IPS-18c (cell line): ENCODE measurements at regions not wholly inside any gene's neighbourhood (a gene's known extent, or its start where the extent isn't known, plus 50 kb on each side); places are given as distances from the start of the nearest gene placed in this dataset.

ENCODE experiments used
- H3K4me3 ChIP-seq: 2 replicates; pipeline ENCODE4 v1.7.0; 2013; ENCODE audit warnings: low read depth, mild to moderate bottlenecking, low read length, moderate library complexity; ENCODE audit not compliant: insufficient read depth
- H3K9me3 ChIP-seq: one replicate; pipeline ENCODE4 v1.6.1; 2013; ENCODE audit warnings: mild to moderate bottlenecking, low read length, moderate library complexity; ENCODE audit not compliant: control insufficient read depth, insufficient read depth

- H3K4me3 ChIP-seq, result no peak overlapping the region
- H3K9me3 ChIP-seq, result no peaks in the 10 kb centered on the region
Observed at GRCh38 chr10:78326372-78326771, 292.7 kb downstream of the RPS24 start.

- Histone ChIP-seq H3K4me3 (no peak overlapping the region; the same call in 1 of the 2 replicates), H3K9me3 (no peaks in the 10 kb centered on the region)
Observed at GRCh38 chr10:78327778-78328591, 294.3 kb downstream of the RPS24 start.

- no peak overlapping the region; the same call in 1 of the 2 replicates for H3K4me3 ChIP-seq
- no peaks in the 10 kb centered on the region for H3K9me3 ChIP-seq
Observed at GRCh38 chr10:78328592-78329404, 295.1 kb downstream of the RPS24 start.

DNA sequence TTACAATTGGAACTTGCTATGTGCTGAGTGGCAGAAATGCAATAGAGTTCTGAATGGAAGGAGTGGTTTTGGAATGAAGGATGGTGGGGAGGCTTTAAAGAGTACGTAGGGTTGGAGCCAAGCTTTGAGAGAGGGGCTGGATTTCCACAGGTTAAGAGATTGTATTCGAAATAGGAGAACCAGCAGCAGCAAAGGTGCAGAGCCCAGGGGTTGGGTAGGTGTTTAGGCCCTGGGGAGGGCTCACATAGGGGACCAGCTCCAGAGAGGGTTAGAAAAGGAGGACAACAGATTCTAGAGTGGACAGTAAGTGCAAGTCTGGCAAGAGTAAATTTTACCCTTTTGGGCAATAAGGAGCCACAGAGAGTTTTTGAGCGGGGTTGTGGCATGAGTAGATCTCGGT is 297.2 kb downstream of the RPS24 start:
- no peaks in the 10 kb centered on the region for H3K9me3 ChIP-seq

DNA sequence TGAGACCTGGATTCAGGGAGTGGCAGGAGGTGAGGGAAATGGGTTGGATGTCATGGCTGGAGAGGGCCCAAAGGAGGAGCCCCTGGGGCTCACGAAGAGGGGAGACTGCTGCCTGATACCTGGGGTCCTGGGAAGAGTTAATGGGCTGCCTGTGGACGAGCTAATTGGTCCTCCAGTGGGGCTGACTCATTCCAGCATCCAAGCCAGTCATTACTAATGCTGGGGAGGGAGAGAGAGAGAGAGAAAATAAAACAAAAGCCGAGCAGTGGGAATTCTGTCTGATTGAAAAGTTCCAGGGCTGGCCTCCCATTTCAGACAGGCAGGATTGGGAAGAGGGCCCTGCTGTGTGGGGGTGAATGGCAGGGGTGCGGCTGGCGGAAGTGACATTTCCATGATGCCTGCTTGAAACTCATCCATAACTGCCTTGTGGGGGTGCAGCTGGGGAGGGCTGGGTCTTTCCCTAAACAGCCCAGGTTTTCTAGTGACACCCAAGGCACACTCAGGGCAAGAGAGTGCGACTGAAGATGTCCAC is 297.8 kb downstream of the RPS24 start:
- no peaks in the 10 kb centered on the region for H3K9me3 ChIP-seq

More for the DNA sequence above, 297.2 kb downstream of the RPS24 start:
- H3K4me3 ChIP-seq, result no peak overlapping the region

GRCh38 chr10:78332012-78332411 is 298.3 kb downstream of the RPS24 start:
- H3K4me3 ChIP-seq, result no peak overlapping the region
- no peaks in the 10 kb centered on the region for H3K9me3 ChIP-seq

More for the DNA sequence above, 297.8 kb downstream of the RPS24 start:
- no peak overlapping the region for H3K4me3 ChIP-seq

DNA sequence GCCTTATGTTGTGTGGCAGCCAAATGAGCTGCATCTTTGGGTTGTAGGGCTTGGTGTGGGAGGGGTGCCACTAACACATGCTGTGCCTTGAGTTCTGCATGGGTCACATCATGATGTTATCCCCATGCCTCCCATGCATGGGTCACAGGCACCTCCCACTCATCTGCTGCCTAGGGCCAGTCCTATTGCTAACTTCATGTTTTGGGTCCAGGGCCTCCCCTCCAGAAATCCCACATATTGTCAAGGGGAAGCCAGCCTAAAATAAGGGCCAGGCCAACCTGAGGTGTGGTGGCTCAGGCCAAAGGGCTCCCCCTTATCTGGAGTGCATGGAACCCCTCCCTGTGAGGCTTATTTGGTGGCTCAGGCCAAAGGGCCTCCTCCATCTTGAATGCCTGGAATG is 299.0 kb downstream of the RPS24 start:
- H3K9me3 ChIP-seq, result no peaks in the 10 kb centered on the region
- no peak overlapping the region for H3K4me3 ChIP-seq

GRCh38 chr10:78333362-78334143 is 299.9 kb downstream of the RPS24 start:
- no peak overlapping the region for H3K4me3 ChIP-seq
- H3K9me3 ChIP-seq, result no peaks in the 10 kb centered on the region

DNA sequence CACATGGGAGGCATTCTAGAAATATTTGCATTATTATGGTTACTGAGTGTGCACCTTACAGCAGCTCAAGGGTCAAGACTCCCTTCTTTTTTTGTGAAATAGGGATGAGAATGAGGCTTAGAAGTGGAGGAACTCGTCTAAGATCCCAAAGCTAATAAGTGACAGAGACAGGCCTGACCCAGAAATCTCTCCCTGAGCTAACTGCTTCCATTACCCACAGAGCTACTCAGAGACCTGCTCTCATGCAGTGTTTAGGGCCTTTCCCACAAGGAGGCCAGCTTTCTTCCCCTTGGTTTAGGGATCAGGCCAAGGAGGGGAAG is 301.7 kb downstream of the RPS24 start:
- Histone ChIP-seq H3K9me3 (no peaks in the 10 kb centered on the region), H3K4me3 (no peak overlapping the region)

DNA sequence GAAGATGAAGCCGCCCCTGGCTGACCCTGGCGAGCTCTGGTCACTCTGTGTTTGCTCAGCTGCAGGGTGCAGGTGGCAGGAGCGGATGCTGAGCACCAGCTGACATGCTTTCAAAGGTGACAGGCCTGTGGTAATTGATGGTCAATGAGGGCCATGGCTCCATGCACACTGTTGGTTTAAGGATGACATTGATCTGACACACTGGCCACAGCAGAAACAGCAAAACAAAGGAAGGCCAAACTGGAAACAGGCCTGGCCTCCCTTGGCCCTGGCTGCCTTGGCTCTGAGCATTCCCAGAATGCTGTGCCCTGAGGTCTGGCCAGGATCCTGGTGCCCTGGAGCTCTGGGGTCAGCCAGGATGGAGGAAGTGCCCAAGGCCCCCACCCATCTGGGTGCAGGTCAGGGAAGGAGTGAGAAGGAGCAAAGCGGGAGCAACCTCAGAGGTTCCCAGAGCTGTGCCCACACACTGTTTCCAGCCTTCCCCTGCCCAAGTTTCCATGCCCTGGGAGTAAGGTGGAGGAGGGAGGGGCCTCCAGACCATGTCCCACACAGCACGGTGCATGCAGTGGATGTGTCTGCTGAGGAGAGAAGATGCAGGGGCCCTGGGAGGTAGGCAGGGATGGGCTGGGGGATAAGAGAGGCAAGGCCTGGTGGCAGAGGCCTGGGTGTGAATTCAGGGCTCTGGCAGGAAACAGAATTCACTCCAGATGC is 302.2 kb downstream of the RPS24 start:
- no peak overlapping the region for H3K4me3 ChIP-seq
- H3K9me3 ChIP-seq, result no peaks in the 10 kb centered on the region

DNA sequence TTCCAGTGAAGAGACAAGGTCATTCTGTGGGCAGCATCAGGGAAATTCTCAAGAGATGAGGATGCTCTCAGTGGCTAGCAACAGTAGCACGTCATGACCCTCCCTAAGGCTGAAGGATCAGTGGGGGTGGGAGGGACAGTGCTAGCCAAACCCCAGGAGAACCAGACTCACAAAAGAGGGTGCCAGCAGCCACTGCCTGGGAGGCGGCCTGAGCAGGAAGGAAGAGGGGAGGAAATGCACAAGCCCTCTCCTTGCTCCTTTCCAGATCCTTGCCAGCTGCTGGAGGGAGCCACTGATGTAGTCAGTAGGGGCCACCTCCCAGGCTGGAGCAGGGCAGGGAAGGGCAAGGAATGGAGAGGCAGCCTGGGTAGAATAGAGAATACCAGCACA is 302.7 kb downstream of the RPS24 start:
- H3K9me3 ChIP-seq, result no peaks in the 10 kb centered on the region

GRCh38 chr10:78337016-78337415 is 303.4 kb downstream of the RPS24 start:
- no peak overlapping the region for H3K4me3 ChIP-seq
- H3K9me3 ChIP-seq, result no peaks in the 10 kb centered on the region

More for the DNA sequence above, 302.7 kb downstream of the RPS24 start:
- H3K4me3 ChIP-seq, result no peak overlapping the region

GRCh38 chr10:78337646-78338391 is 304.2 kb downstream of the RPS24 start:
- Histone ChIP-seq H3K4me3 (no peak overlapping the region), H3K9me3 (no peaks in the 10 kb centered on the region)

DNA sequence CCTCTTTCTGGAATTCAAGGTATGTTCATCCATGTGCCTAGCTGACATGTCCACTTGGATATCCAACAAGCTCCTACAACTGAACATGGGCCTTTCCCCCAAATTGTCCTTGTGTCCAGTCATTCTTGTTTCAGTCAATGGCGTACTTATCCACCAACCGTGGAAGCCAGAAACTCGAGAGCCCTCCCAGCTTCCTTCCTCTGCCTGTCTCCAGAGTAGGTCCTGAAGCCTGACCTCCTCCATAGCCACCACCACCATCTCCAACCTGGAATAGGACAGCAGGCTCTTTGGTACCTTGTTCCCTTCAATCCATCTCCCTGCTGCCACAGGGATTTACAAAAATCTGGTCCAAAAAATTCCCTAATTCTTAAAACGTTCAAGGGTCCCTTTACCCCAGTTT is 305.1 kb downstream of the RPS24 start:
- H3K4me3 ChIP-seq, result no peak overlapping the region
- H3K9me3 ChIP-seq, result no peaks in the 10 kb centered on the region

- no peaks in the 10 kb centered on the region for H3K9me3 ChIP-seq
- H3K4me3 ChIP-seq, result no peak overlapping the region
Observed at GRCh38 chr10:78339251-78339650, 305.6 kb downstream of the RPS24 start.

DNA sequence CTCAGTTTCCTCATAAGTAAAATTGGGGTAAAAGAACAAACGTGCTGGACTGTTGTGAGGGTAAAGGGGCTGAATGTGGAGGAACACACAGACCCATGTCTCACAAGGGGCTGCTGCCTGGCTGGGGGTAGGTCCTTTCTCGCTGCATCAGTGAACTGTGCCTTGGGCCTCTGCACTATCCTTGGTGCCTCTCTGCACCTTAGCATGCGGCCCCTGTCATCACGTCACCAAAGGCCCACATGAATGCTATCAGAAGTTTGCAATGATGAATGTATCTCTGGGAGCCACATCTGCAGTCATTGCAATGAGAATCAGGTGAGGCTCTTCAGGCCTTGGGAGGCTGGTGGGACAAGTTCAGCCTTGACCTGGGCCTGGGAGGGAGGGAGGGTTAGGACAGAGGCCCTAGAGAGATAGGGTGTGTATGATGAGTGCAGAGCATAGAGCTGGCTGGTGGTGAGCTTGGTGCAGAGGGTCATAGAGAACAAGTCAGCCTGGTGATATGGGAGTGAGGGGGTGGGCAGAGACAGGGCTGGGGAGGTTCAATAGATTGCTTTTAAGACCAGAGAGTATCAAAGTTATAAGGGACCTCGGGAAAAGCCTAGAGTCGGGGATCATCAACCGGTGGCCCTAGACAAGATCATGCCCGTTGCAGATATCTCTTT is 308.4 kb downstream of the RPS24 start:
- Histone ChIP-seq H3K9me3 (no peaks in the 10 kb centered on the region), H3K4me3 (no peak overlapping the region)
